HepG2 (cell line): ENCODE measurements at regions not wholly inside any gene's neighbourhood (a gene's known extent, or its start where the extent isn't known, plus 50 kb on each side); places are given as distances from the start of the nearest gene placed in this dataset.

Experiments used
- ATAC-seq: fragments of 200-7000 bp; cut with Tn5 transposase; 3 replicates; pipeline ENCODE4 v1.9.1; 2020; ENCODE audit warnings: mild to moderate bottlenecking, moderate library complexity
- BruUV-seq: library from RNA; stranded (reverse); fragments of 400-500 nt; replicated peaks from 2 replicates; lab custom pipeline; 2021; lab: Mats Ljungman, UMichigan
- CTCF ChIA-PET: fragments of 300-600 bp; formaldehyde crosslinking; extraction: SDS; loops from one replicate; lab custom pipeline; 2021; ENCODE audit warnings: low total read pairs, inconsistent platforms, low intra/inter-chr PET ratio; lab: Yijun Ruan, JAX
- POLR2A ChIA-PET: fragments of 350-600 bp; sonication (Branson Sonifier 250); formaldehyde crosslinking; loops from one replicate; lab custom pipeline; 2020; ENCODE audit warnings: antibody characterized with exemption, inconsistent platforms; lab: Yijun Ruan, JAX
- DNase-seq: peaks from one replicate; pipeline ENCODE4 v3.0.0-alpha.2; 2015; ENCODE audit warnings: low spot score
- FAIRE-seq: peaks from 3 replicates; lab custom pipeline; 2011; peaks lifted over from hg19 to GRCh38; lab: Jason Lieb, UNC
- H2AFZ ChIP-seq: one replicate; pipeline ENCODE4 v1.6.1; 2011; ENCODE audit warnings: low read length, inconsistent platforms
- H3K27ac ChIP-seq: fragments of 300-600 bp; 3 replicates; pipeline ENCODE4 v1.8.0; 2011; ENCODE audit warnings: mixed run types, mild to moderate bottlenecking, mixed read lengths, low read length, inconsistent platforms; ENCODE audit not compliant: insufficient read depth; ENCODE audit errors: extremely low read length
- H3K27me3 ChIP-seq, 2 experiments: fragments of 200-600 bp in 1 of 2; 2 replicates in 1 of 2; 3 replicates in 1 of 2; pipeline versions ENCODE4 v1.6.0 to v1.8.0; 2011; ENCODE audit warnings: low read length in 2 of 2, mild to moderate bottlenecking in 2 of 2, moderate library complexity in 2 of 2, inconsistent platforms in 1 of 2; ENCODE audit not compliant: insufficient read depth in 2 of 2, control insufficient read depth in 1 of 2
- H3K36me3 ChIP-seq, 2 experiments: fragments of 200-600 bp in 1 of 2; replicated peaks in 1 of 2; 2 replicates in 1 of 2; 3 replicates in 1 of 2; pipeline versions ENCODE4 v1.5.1 to v1.8.0; 2011; ENCODE audit warnings: low read length in 2 of 2, inconsistent platforms in 1 of 2; ENCODE audit not compliant: insufficient read depth in 2 of 2, control insufficient read depth in 1 of 2
- H3K4me1 ChIP-seq: 2 replicates; pipeline ENCODE4 v1.5.1; 2012; ENCODE audit warnings: low read length, inconsistent platforms; ENCODE audit not compliant: insufficient read depth
- H3K4me2 ChIP-seq: 2 replicates; pipeline ENCODE4 v1.6.0; 2011; ENCODE audit warnings: low read depth, low read length, inconsistent platforms
- H3K4me3 ChIP-seq, 3 experiments: fragments of 200-600 bp in 1 of 3; sonication (generic), shearing (Covaris generic) in 1 of 3; replicated peaks in 1 of 3; 2 replicates each; pipeline ENCODE4 v1.5.1; 2011 to 2016; ENCODE audit warnings: low read length in 3 of 3, inconsistent platforms in 2 of 3, low read depth in 2 of 3, mild to moderate bottlenecking in 2 of 3, control low read depth in 1 of 3, mixed read lengths in 1 of 3; ENCODE audit not compliant: insufficient read depth in 1 of 3
- H3K79me2 ChIP-seq: one replicate; pipeline ENCODE4 v1.6.1; 2011; ENCODE audit warnings: low read length, inconsistent platforms; ENCODE audit not compliant: insufficient read depth
- H3K9ac ChIP-seq: 2 replicates; pipeline ENCODE4 v1.6.0; 2011; ENCODE audit warnings: mild to moderate bottlenecking, low read depth, low read length, inconsistent platforms; ENCODE audit not compliant: insufficient read depth
- H3K9me3 ChIP-seq: 2 replicates; pipeline ENCODE4 v1.5.1; 2012; ENCODE audit warnings: mild to moderate bottlenecking, low read length
- H4K20me1 ChIP-seq: 2 replicates; pipeline ENCODE4 v1.6.0; 2011; ENCODE audit warnings: inconsistent platforms, mild to moderate bottlenecking, low read length, moderate library complexity; ENCODE audit not compliant: insufficient read depth
- CEBPG ChIP-seq: IDR thresholded peaks from 2 replicates; pipeline ENCODE4 v1.6.1; 2016
- CHD4 ChIP-seq: fragments of 200-600 bp; sonication (generic); IDR thresholded peaks from 2 replicates; pipeline ENCODE4 v1.7.0; 2017; ENCODE audit warnings: mild to moderate bottlenecking, low read length, borderline replicate concordance
- GABPB1 ChIP-seq: IDR thresholded peaks from 2 replicates; pipeline ENCODE4 v1.6.1; 2016; ENCODE audit warnings: mild to moderate bottlenecking, missing genetic modification reagents, moderate library complexity, missing compliant biosample characterization
- HMG20B ChIP-seq: conservative IDR thresholded peaks from 2 replicates; pipeline ENCODE4 v1.6.1; 2016; ENCODE audit warnings: missing genetic modification reagents, missing compliant biosample characterization
- IRF2 ChIP-seq: IDR thresholded peaks from 2 replicates; pipeline ENCODE4 v1.6.1; 2018; ENCODE audit warnings: missing genetic modification reagents, missing compliant biosample characterization
- KDM6A ChIP-seq: IDR thresholded peaks from 2 replicates; pipeline ENCODE4 v1.6.1; 2016; ENCODE audit warnings: low read depth
- MAFG ChIP-seq: sonication (generic); formaldehyde crosslinking; IDR thresholded peaks from 2 replicates; pipeline ENCODE4 v1.5.1; 2020; ENCODE audit warnings: mild to moderate bottlenecking, missing genetic modification reagents
- MXI1 ChIP-seq: IDR thresholded peaks from 3 replicates; pipeline ENCODE4 v1.6.1; 2012; ENCODE audit warnings: low read depth, low read length, inconsistent platforms, borderline replicate concordance
- NFIC ChIP-seq: IDR thresholded peaks from 2 replicates; pipeline ENCODE4 v1.6.1; 2012; ENCODE audit warnings: mild to moderate bottlenecking, low read length, inconsistent platforms
- RBFOX2 ChIP-seq: fragments of 200-400 bp; formaldehyde crosslinking; IDR thresholded peaks from 2 replicates; pipeline ENCODE4 v1.6.1; 2017; ENCODE audit warnings: low read depth, mild to moderate bottlenecking, low read length
- SAP130 ChIP-seq: IDR thresholded peaks from 2 replicates; pipeline ENCODE4 v1.6.1; 2016; ENCODE audit warnings: low read depth
- THYN1 ChIP-seq: sonication (generic); formaldehyde crosslinking; IDR thresholded peaks from 2 replicates; pipeline ENCODE4 v1.8.1; 2023; ENCODE audit warnings: low read depth, mild to moderate bottlenecking, moderate library complexity, missing genetic modification reagents, borderline replicate concordance
- ZFX ChIP-seq: sonication (generic); formaldehyde crosslinking; IDR thresholded peaks from 2 replicates; pipeline ENCODE4 v1.4.0; 2020; ENCODE audit warnings: mild to moderate bottlenecking, low read depth, missing genetic modification reagents, moderate library complexity
- ZMYM4 ChIP-seq: sonication (generic); formaldehyde crosslinking; IDR thresholded peaks from 2 replicates; pipeline ENCODE4 v1.8.1; 2023; ENCODE audit warnings: mild to moderate bottlenecking, missing genetic modification reagents
- ZNF101 ChIP-seq: sonication (generic); formaldehyde crosslinking; IDR thresholded peaks from 2 replicates; pipeline ENCODE4 v1.4.0; 2020; ENCODE audit warnings: mild to moderate bottlenecking, low read depth, missing genetic modification reagents, borderline replicate concordance
- ZNF3 ChIP-seq: IDR thresholded peaks from 2 replicates; pipeline ENCODE4 v1.7.0; 2017; ENCODE audit warnings: inconsistent platforms
- ZNF335 ChIP-seq: sonication (generic); formaldehyde crosslinking; IDR thresholded peaks from 2 replicates; pipeline ENCODE4 v1.4.0; 2020; ENCODE audit warnings: missing genetic modification reagents
- ZNF550 ChIP-seq: sonication (generic); formaldehyde crosslinking; IDR thresholded peaks from 2 replicates; pipeline ENCODE4 v1.4.0; 2020; ENCODE audit warnings: mild to moderate bottlenecking, missing genetic modification reagents, borderline replicate concordance
- ZNF558 ChIP-seq: sonication (generic); formaldehyde crosslinking; IDR thresholded peaks from 2 replicates; pipeline ENCODE4 v1.9.0; 2022; ENCODE audit warnings: mild to moderate bottlenecking, missing genetic modification reagents, borderline replicate concordance
- ZNF678 ChIP-seq: sonication (generic); formaldehyde crosslinking; IDR thresholded peaks from 2 replicates; pipeline ENCODE4 v1.4.0; 2020; ENCODE audit warnings: mild to moderate bottlenecking, missing genetic modification reagents
- ZNF703 ChIP-seq: sonication (generic); formaldehyde crosslinking; IDR thresholded peaks from 2 replicates; pipeline ENCODE4 v1.5.1; 2020; ENCODE audit warnings: missing genetic modification reagents, mild to moderate bottlenecking, moderate library complexity, borderline replicate concordance
- ZNF878 ChIP-seq: sonication (generic); formaldehyde crosslinking; IDR thresholded peaks from 2 replicates; pipeline ENCODE4 v1.8.1; 2023; ENCODE audit warnings: mild to moderate bottlenecking, missing genetic modification reagents, moderate library complexity
- WGBS: methylation state at CpG from one replicate; pipeline ENCODE4 v1.1.6; 2017; ENCODE audit warnings: low lambda C conversion rate; 5-methylcytosine and 5-hydroxymethylcytosine counted together
- in situ Hi-C: cut with HindIII; loops from 2 replicates; pipeline ENCODE4 v1.10.0; 2017; ENCODE audit warnings: low pct_unique_long_range_greater_than_20kb; ENCODE audit not compliant: extremely low pct_ligation_motif_present
- intact Hi-C: fragments of 100-400 bp; cut with micrococcal nuclease; formaldehyde crosslinking; loops from one replicate; pipeline ENCODE4 v1.10.0; 2022; ENCODE audit not compliant: unreplicated experiment
- TF ChIP-seq, protein P1 (sequence below): sonication (generic); formaldehyde crosslinking; IDR thresholded peaks from 2 replicates; pipeline ENCODE4 v1.8.1; 2023; ENCODE audit warnings: mild to moderate bottlenecking, moderate library complexity, missing genetic modification reagents
- TF ChIP-seq, protein P2 (sequence below): sonication (generic); formaldehyde crosslinking; IDR thresholded peaks from 2 replicates; pipeline ENCODE4 v1.4.0; 2020; ENCODE audit warnings: missing genetic modification reagents

- TF ChIP-seq MAFG (no peak), NFIC (peak; percentile 75; the same call in 1 of the 2 replicates), ZNF101 (no peak), THYN1 (no peak), ZNF550 (CRISPR knock-in tag) (no peak), RBFOX2 (peak; percentile 9; the same call in 1 of the 2 replicates), ZNF678 (no peak), GABPB1 (no peak), ZNF703 (no peak), ZNF878 (no peak)
- TF ChIP-seq, protein P1, sequence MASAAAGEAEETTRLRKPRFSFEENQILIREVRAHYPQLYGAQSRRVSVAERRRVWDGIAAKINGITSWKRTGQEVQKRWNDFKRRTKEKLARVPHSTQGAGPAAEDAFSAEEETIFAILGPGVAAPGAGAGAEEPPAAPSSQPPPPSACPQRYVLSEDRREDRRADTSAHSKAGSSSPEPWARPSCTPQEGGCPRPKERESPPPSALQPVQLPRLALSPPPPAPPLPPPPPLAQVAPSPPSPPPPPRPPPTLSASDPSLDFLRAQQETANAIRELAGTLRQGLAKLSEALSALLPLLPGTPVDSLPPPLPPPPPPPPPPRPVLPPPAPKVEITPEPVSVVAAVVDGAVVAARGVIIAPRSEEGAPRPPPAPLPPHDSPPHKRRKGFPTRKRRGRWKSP (CRISPR knock-in tag), result 0 out of 2 replicates have a peak, but pooled peaks have one; percentile 43
- TF ChIP-seq, all 625 proteins: peak for 71
Observed at GRCh38 chr9:82600536-82601292, 462.2 kb downstream of the RASEF start (continued).

DNA sequence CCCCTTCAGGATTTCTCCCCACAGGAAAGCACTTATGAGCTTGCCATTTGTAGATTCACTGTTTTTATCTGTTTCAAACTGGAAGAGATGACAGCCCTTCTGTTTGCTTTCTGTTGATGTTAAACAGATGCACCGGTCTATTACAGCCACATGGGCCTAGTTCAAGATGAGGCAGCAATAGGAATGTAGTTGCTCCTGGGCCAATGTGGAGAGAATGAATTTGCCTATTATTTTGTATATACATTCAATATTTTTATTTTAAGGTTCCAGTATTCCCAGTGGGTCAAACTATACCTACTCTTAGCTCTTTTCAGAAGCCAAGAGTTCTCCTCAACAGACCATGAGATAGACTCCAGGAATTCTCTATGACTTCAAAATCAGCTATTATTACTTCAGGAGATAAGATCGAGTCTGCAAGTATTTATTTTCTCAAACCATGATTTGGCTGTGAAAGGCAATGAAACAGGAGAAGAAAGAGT, 461.6 kb downstream of the RASEF start:
- DNase-seq (peak; percentile 66), FAIRE-seq (no peak), ATAC-seq (peak; percentile 77)
- no peaks in the 10 kb centered on the region for H3K9me3 ChIP-seq
- H3K4me3 ChIP-seq, result peak overlapping the region in 2 of 3 experiments; percentile 56 to 73; a peak in 4 of 6 replicates
- peak overlapping the region; percentile 94 for H3K4me2 ChIP-seq
- ChIA-PET POLR2A (interaction anchor here (0.7 to 3.1 kb wide), 6 partner anchors 12 to 288 kb away, joined by 3 to 23 read pairs (median 5); no protein-coding TSS in a partner anchor), CTCF (no interaction called here)
- BruUV-seq, result no TSS peak
- H3K27ac ChIP-seq, result peak overlapping the region; percentile 86
- 1% methylated on average over 2 of the region's 2 CpGs for WGBS
- no peaks in the 10 kb centered on the region for H4K20me1 ChIP-seq
- H3K79me2 ChIP-seq, result peaks cover 4% of the 10 kb centered on the region
- H3K9ac ChIP-seq, result peak overlapping the region; percentile 87
- peak overlapping the region; percentile 17 for H2AFZ ChIP-seq
- peaks cover 99% of the 10 kb centered on the region for H3K4me1 ChIP-seq
- intact Hi-C loops (loop anchor here (5.0 to 10.0 kb wide), 2 partner anchors 767 to 969 kb away; no protein-coding TSS in a partner anchor), in situ Hi-C loops (no loop called here)
- H3K27me3 ChIP-seq, result no peaks in the 10 kb centered on the region
- no peaks in the 10 kb centered on the region for H3K36me3 ChIP-seq
- no peak for TF ChIP-seq ZNF335 (CRISPR knock-in tag)
- TF ChIP-seq ZNF3 (CRISPR knock-in tag), result peak; percentile 92
- no peak for TF ChIP-seq KDM6A (CRISPR knock-in tag)
- peak; percentile 64 for TF ChIP-seq ZFX (CRISPR knock-in tag)
- TF ChIP-seq MXI1, result 0 out of 3 replicates have a peak, but pooled peaks have one; percentile 39
- no peak for TF ChIP-seq ZNF558 (CRISPR knock-in tag)
- TF ChIP-seq, protein P2, sequence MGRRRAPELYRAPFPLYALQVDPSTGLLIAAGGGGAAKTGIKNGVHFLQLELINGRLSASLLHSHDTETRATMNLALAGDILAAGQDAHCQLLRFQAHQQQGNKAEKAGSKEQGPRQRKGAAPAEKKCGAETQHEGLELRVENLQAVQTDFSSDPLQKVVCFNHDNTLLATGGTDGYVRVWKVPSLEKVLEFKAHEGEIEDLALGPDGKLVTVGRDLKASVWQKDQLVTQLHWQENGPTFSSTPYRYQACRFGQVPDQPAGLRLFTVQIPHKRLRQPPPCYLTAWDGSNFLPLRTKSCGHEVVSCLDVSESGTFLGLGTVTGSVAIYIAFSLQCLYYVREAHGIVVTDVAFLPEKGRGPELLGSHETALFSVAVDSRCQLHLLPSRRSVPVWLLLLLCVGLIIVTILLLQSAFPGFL (CRISPR knock-in tag), result no peak
- peak; percentile 7; the same call in 1 of the 2 replicates for TF ChIP-seq ZMYM4 (CRISPR knock-in tag)
- peak; percentile 3; the same call in 1 of the 2 replicates for TF ChIP-seq IRF2 (CRISPR knock-in tag)
- peak; percentile 27; the same call in 1 of the 2 replicates for TF ChIP-seq CHD4
- TF ChIP-seq SAP130 (CRISPR knock-in tag), result peak; percentile 54; the same call in 1 of the 2 replicates
- no peak for TF ChIP-seq ZNF101
- TF ChIP-seq HMG20B (CRISPR knock-in tag), result 0 out of 2 replicates have a peak, but pooled peaks have one; percentile 21
- 0 out of 2 replicates have a peak, but pooled peaks have one; percentile 2 for TF ChIP-seq CEBPG (CRISPR knock-in tag)
